ENCODE measurements at regions not wholly inside any gene's neighbourhood (a gene's known extent, or its start where the extent isn't known, plus 50 kb on each side); places are given as distances from the start of the nearest gene placed in this dataset.
"Not testable (repeated sequence)": the region's sequence is repeated elsewhere in the genome, so short reads cannot be mapped to it uniquely, and the experiment has no call there.

DNA sequence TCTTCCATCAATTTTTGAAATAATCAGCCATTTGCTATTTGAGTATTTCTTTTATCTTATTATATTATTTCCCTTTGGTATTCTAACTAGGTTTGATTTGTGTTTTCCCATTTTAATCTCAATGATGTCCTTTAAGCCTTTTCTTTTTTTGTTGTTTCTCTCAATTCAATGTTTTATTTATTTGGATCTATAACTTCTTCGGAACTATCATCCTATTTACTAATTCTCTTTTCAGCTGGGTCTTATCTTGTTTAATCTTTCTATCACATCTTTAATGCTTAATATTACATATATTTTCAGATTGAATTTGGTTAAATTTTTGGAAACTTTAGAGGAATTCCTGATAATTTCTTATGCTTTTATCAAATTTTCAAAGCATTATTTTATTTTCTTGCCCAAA lies 448.3 kb downstream of the SOX11 start (continued):
- TF ChIP-seq, protein P1, sequence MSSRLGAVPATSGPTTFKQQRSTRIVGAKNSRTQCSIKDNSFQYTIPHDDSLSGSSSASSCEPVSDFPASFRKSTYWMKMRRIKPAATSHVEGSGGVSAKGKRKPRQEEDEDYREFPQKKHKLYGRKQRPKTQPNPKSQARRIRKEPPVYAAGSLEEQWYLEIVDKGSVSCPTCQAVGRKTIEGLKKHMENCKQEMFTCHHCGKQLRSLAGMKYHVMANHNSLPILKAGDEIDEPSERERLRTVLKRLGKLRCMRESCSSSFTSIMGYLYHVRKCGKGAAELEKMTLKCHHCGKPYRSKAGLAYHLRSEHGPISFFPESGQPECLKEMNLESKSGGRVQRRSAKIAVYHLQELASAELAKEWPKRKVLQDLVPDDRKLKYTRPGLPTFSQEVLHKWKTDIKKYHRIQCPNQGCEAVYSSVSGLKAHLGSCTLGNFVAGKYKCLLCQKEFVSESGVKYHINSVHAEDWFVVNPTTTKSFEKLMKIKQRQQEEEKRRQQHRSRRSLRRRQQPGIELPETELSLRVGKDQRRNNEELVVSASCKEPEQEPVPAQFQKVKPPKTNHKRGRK (CRISPR knock-in tag; IDR thresholded peaks at IDR 0.05; ENCODE audit: borderline replicate concordance), result no peak
- TF ChIP-seq FOXK1 (CRISPR knock-in tag; IDR thresholded peaks at IDR 0.05) (no peak), CBFB (CRISPR knock-in tag; IDR thresholded peaks at IDR 0.05; ENCODE audit: low read depth) (no peak)
- TF ChIP-seq, protein P2, sequence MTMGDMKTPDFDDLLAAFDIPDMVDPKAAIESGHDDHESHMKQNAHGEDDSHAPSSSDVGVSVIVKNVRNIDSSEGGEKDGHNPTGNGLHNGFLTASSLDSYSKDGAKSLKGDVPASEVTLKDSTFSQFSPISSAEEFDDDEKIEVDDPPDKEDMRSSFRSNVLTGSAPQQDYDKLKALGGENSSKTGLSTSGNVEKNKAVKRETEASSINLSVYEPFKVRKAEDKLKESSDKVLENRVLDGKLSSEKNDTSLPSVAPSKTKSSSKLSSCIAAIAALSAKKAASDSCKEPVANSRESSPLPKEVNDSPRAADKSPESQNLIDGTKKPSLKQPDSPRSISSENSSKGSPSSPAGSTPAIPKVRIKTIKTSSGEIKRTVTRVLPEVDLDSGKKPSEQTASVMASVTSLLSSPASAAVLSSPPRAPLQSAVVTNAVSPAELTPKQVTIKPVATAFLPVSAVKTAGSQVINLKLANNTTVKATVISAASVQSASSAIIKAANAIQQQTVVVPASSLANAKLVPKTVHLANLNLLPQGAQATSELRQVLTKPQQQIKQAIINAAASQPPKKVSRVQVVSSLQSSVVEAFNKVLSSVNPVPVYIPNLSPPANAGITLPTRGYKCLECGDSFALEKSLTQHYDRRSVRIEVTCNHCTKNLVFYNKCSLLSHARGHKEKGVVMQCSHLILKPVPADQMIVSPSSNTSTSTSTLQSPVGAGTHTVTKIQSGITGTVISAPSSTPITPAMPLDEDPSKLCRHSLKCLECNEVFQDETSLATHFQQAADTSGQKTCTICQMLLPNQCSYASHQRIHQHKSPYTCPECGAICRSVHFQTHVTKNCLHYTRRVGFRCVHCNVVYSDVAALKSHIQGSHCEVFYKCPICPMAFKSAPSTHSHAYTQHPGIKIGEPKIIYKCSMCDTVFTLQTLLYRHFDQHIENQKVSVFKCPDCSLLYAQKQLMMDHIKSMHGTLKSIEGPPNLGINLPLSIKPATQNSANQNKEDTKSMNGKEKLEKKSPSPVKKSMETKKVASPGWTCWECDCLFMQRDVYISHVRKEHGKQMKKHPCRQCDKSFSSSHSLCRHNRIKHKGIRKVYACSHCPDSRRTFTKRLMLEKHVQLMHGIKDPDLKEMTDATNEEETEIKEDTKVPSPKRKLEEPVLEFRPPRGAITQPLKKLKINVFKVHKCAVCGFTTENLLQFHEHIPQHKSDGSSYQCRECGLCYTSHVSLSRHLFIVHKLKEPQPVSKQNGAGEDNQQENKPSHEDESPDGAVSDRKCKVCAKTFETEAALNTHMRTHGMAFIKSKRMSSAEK (CRISPR knock-in tag; IDR thresholded peaks at IDR 0.05; ENCODE audit: borderline replicate concordance), result no peak

- Mint-ChIP-seq H3K27me3 (ENCODE audit: low read depth) (peaks cover 6% of the 10 kb centered on the region; the same call in 1 of the 2 replicates), H3K9me3 (peaks cover 58% of the 10 kb centered on the region), H3K36me3 (peaks cover 45% of the 10 kb centered on the region), H3K4me3 (no peak overlapping the region), H3K4me1 (no peaks in the 10 kb centered on the region), H3K27ac (no peak overlapping the region)
- no peak for ATAC-seq
- TF ChIP-seq ATF1 (CRISPR knock-in tag; IDR thresholded peaks at IDR 0.05), result no peak
- TF ChIP-seq JUN (CRISPR knock-in tag; IDR thresholded peaks at IDR 0.05), result no peak
- TF ChIP-seq NR2C2 (CRISPR knock-in tag; IDR thresholded peaks at IDR 0.05), result no peak
- TF ChIP-seq E2F4 (CRISPR knock-in tag; IDR thresholded peaks at IDR 0.05; ENCODE audit: borderline replicate concordance, low read depth), result no peak
- no peak for DNase-seq (ENCODE audit: low spot score)
- ChIA-PET POLR2A (no interaction called here), CTCF (no interaction called here)
These were observed 451.6 kb downstream of the SOX11 start for GRCh38 chr2:6143812-6144211.

DNA sequence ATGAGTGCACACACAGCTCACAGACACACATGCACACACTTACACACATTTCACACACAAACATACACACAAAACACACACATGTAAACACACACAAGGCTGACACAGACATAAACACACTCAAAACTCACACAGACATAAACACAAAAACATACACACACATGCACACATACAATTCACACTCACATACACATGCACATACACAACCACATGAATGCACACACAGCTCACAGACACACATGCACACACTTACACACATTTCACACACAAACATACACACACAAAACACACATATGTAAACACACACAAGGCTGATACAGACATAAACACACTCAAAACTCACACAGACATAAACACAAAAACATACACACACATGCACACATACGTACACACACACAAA lies 455.0 kb downstream of the SOX11 start:
- H3K4me3 Mint-ChIP-seq; H3K27me3 Mint-ChIP-seq (ENCODE audit: low read depth); ATAC-seq; POLR2A ChIA-PET; H3K27ac Mint-ChIP-seq; H3K4me1 Mint-ChIP-seq; DNase-seq (ENCODE audit: low spot score); CTCF ChIA-PET: not testable (repeated sequence)
- H3K9me3 Mint-ChIP-seq, result peaks cover 44% of the 10 kb centered on the region
- peaks cover 34% of the 10 kb centered on the region for H3K36me3 Mint-ChIP-seq

DNA sequence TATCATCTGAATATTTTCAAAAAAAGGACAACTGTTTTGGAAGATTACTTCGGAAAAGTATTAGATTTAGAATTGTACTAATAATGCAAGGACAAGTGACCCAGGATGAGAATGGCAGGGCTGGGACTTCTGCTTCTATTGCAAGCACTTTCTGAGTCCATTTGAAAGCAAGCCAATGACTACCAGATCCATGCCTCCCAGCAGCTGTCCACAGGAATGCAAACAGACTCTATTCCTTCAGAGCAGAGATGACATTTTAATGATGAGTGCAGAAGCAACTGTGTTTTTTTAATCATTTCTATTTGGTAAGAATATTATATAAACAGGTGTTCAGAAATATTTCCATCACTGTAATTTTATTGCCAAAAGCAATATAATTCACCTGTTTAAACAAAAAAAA lies 456.7 kb downstream of the SOX11 start:
- H3K4me3 Mint-ChIP-seq, result no peak overlapping the region
- peaks cover 3% of the 10 kb centered on the region; the same call in 1 of the 2 replicates for H3K27me3 Mint-ChIP-seq (ENCODE audit: low read depth)
- POLR2A ChIA-PET, result no interaction called here
- CTCF ChIA-PET, result no interaction called here
- H3K9me3 Mint-ChIP-seq, result peaks cover 48% of the 10 kb centered on the region
- H3K27ac Mint-ChIP-seq, result no peak overlapping the region
- H3K36me3 Mint-ChIP-seq, result peaks cover 42% of the 10 kb centered on the region
- no peaks in the 10 kb centered on the region for H3K4me1 Mint-ChIP-seq
- ATAC-seq, result no peak
- no peak for DNase-seq (ENCODE audit: low spot score)
- no peak for TF ChIP-seq ZMAT4 (CRISPR knock-in tag; IDR thresholded peaks at IDR 0.05)
- TF ChIP-seq HMGA2 (CRISPR knock-in tag; IDR thresholded peaks at IDR 0.05), result no peak
- TF ChIP-seq NFYB (CRISPR knock-in tag; conservative IDR thresholded peaks at IDR 0.05; ENCODE audit: low read depth), result no peak
- TF ChIP-seq, protein P3, sequence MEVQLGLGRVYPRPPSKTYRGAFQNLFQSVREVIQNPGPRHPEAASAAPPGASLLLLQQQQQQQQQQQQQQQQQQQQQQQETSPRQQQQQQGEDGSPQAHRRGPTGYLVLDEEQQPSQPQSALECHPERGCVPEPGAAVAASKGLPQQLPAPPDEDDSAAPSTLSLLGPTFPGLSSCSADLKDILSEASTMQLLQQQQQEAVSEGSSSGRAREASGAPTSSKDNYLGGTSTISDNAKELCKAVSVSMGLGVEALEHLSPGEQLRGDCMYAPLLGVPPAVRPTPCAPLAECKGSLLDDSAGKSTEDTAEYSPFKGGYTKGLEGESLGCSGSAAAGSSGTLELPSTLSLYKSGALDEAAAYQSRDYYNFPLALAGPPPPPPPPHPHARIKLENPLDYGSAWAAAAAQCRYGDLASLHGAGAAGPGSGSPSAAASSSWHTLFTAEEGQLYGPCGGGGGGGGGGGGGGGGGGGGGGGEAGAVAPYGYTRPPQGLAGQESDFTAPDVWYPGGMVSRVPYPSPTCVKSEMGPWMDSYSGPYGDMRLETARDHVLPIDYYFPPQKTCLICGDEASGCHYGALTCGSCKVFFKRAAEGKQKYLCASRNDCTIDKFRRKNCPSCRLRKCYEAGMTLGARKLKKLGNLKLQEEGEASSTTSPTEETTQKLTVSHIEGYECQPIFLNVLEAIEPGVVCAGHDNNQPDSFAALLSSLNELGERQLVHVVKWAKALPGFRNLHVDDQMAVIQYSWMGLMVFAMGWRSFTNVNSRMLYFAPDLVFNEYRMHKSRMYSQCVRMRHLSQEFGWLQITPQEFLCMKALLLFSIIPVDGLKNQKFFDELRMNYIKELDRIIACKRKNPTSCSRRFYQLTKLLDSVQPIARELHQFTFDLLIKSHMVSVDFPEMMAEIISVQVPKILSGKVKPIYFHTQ (CRISPR knock-in tag; IDR thresholded peaks at IDR 0.05), result no peak
- no peak for TF ChIP-seq CREM (CRISPR knock-in tag; IDR thresholded peaks at IDR 0.05)
- TF ChIP-seq, protein P4, sequence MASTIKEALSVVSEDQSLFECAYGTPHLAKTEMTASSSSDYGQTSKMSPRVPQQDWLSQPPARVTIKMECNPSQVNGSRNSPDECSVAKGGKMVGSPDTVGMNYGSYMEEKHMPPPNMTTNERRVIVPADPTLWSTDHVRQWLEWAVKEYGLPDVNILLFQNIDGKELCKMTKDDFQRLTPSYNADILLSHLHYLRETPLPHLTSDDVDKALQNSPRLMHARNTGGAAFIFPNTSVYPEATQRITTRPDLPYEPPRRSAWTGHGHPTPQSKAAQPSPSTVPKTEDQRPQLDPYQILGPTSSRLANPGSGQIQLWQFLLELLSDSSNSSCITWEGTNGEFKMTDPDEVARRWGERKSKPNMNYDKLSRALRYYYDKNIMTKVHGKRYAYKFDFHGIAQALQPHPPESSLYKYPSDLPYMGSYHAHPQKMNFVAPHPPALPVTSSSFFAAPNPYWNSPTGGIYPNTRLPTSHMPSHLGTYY (CRISPR knock-in tag; IDR thresholded peaks at IDR 0.05), result no peak
- TF ChIP-seq ZNF121 (CRISPR knock-in tag; IDR thresholded peaks at IDR 0.05), result no peak
- TF ChIP-seq CREB1 (CRISPR knock-in tag; IDR thresholded peaks at IDR 0.05), result no peak
- TF ChIP-seq IRF2 (CRISPR knock-in tag; IDR thresholded peaks at IDR 0.05; ENCODE audit: borderline replicate concordance, low read depth), result no peak

All from WTC11 (cell line).